Esophagus squamous epithelium (tissue), 4 donors: ENCODE measurements at regions not wholly inside any gene's neighbourhood (a gene's known extent, or its start where the extent isn't known, plus 50 kb on each side); places are given as distances from the start of the nearest gene placed in this dataset.
"Not testable (repeated sequence)": the region's sequence is repeated elsewhere in the genome, so short reads cannot be mapped to it uniquely, and the experiment has no call there.

Source experiments
- POLR2A ChIP-seq, 4 donors: fragments of 450-650 bp; IDR thresholded peaks; one replicate each; pipeline ENCODE4 v1.6.1; 2017; ENCODE audit warnings: antibody characterized with exemption in 4 of 4, mild to moderate bottlenecking in 4 of 4, moderate library complexity in 3 of 4
- TF ChIP-seq, protein P1 (sequence below), 6 experiments: fragments of 450-650 bp in 4 of 6; fragments of 200-600 bp in 2 of 6; sonication (generic) in 2 of 6; IDR thresholded peaks; one replicate each; pipeline ENCODE4 v1.5.1; 2016 to 2019; ENCODE audit warnings: antibody characterized with exemption in 6 of 6, mild to moderate bottlenecking in 4 of 6, moderate library complexity in 4 of 6

DNA sequence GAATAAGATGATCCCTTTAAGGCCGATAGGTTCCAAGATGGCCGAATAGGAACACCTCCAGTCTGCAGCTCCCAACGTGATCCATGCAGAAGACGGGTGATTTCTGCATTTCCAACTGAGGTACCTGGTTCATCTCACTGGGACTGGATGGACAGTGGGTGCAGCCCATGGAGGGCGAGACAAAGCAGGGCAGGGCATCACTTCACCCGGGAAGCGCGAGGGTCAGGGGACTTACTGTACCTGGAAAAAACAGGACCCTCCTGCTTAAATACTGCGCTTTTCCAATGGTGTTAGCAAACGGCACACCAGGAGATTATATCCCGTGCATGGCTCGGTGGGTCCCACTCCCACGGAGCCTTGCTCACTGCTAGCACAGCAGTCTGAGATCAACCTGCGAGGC lies 163.2 kb upstream of the SMARCAD1 start:
- TF ChIP-seq, protein P1, sequence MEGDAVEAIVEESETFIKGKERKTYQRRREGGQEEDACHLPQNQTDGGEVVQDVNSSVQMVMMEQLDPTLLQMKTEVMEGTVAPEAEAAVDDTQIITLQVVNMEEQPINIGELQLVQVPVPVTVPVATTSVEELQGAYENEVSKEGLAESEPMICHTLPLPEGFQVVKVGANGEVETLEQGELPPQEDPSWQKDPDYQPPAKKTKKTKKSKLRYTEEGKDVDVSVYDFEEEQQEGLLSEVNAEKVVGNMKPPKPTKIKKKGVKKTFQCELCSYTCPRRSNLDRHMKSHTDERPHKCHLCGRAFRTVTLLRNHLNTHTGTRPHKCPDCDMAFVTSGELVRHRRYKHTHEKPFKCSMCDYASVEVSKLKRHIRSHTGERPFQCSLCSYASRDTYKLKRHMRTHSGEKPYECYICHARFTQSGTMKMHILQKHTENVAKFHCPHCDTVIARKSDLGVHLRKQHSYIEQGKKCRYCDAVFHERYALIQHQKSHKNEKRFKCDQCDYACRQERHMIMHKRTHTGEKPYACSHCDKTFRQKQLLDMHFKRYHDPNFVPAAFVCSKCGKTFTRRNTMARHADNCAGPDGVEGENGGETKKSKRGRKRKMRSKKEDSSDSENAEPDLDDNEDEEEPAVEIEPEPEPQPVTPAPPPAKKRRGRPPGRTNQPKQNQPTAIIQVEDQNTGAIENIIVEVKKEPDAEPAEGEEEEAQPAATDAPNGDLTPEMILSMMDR (IDR thresholded peaks at IDR 0.05): not testable (repeated sequence)
- TF ChIP-seq POLR2A (IDR thresholded peaks at IDR 0.05): not testable (repeated sequence)
